8988T (cell line): ENCODE measurements at regions not wholly inside any gene's neighbourhood (a gene's known extent, or its start where the extent isn't known, plus 50 kb on each side); places are given as distances from the start of the nearest gene placed in this dataset.
"Not testable (repeated sequence)": the region's sequence is repeated elsewhere in the genome, so short reads cannot be mapped to it uniquely, and the experiment has no call there.

ENCODE experiments used
- DNase-seq: peaks from one replicate; pipeline ENCODE4 v3.0.0; 2011

DNA sequence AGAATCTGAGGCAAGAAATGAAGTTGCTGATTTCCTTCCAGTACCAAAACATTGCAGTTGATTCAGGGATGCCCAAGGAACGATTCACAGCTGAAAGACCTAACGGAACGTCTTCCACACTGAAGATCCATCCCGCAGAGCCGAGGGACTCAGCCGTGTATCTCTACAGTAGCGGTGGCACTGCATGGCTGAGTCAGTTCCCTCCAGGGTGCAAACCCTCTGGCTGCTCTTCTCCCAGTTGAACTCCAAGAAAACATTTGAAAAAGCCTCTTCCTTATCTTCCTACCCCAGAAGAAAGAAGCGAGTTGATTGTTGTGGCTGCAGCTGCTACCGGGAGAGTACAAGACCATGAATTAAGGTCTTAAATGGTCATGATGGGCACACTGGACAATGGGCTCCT, 147.1 kb upstream of the PRSS1 start:
- no peak for DNase-seq

DNA sequence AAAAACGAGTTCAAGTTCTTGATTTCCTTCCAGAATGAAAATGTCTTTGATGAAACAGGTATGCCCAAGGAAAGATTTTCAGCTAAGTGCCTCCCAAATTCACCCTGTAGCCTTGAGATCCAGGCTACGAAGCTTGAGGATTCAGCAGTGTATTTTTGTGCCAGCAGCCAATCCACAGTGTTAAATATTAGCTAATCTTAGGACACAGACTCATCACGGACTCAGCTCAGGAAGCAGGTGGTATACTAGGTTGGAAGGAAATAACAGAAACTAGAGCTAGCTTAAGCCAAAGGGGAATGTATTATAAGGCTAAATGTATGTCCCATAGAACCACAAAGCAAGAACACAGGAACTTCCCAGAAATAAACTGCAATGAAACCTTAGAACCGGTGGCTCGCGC, 151.0 kb upstream of the PRSS1 start:
- no peak for DNase-seq

DNA sequence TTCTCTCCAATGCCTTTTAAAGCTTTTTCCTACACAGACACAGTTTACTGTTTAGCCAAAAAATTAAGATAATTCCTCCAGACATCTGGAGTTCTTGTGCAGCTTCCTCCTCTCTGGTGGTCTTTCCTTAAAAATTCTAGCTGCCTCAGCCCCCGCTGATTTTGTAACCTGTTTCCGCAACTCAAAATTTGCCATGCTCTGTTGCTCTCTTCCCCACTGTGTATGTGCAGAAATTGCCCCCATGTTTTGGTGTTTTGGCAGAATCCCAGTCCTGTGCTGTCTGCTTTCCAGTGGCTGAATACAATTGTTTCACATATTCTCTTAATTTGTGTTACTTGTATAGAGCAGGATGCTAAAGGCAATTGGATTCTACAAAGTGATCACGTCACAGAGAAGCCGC, 151.7 kb upstream of the PRSS1 start:
- no peak for DNase-seq

DNA sequence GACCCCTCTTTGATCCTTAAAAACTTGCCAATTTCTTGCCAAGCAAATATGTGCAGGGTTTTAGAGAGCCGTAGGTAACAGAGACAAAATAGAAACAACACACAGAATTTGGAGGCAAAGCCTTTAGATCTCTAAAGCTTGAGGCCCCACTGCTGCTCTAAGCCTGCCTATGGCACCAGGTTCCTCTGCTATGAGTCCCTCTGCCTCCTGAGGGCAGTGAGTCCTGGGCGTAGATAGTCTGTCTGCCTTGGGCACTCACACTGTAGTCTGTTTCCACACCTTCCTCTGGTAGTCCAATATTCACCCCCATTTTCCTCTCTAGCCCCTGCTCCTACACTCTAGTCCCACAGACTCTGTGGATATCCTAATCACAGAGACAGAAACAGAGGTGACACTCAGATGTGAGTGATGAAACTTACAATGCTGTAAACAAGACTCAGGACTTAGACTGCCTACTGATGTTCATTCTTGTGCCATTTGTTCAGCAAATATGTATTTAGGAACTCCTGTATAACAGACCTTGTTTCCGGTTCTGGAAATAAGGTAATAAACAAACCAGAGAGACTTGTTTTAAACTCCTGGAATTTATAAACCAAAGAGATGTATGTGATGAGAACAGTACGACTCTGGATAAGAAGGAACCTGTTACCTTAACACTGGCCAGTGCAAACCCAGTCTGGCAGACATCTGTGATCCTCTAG, 153.3 kb upstream of the PRSS1 start:
- DNase-seq, result no peak

DNA sequence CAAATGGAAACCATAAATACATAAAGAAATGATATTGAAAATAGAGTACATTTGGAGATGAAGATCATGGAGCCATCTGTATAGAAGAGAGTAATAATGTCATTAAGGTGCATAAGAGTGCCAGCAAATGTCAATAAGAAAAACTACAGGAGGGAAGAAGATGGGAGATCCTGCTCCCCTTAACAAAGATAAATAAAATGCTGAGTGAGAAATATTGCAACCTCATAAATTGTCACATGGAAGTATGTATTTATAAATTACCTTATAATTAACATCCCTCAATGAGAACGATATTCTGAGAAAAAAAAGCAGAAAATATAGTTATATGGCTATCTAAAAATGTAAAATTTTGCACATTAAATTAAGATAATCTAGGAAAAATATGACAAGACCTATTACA, 155.2 kb upstream of the PRSS1 start:
- no peak for DNase-seq

DNA sequence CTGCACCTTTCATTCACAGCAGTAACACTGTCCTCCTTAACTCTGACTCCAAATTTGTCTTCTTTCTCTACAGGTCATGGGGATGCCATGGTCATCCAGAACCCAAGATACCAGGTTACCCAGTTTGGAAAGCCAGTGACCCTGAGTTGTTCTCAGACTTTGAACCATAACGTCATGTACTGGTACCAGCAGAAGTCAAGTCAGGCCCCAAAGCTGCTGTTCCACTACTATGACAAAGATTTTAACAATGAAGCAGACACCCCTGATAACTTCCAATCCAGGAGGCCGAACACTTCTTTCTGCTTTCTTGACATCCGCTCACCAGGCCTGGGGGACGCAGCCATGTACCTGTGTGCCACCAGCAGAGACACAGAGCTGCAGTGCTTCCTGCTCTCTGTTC, 156.2 kb upstream of the PRSS1 start:
- no peak for DNase-seq

DNA sequence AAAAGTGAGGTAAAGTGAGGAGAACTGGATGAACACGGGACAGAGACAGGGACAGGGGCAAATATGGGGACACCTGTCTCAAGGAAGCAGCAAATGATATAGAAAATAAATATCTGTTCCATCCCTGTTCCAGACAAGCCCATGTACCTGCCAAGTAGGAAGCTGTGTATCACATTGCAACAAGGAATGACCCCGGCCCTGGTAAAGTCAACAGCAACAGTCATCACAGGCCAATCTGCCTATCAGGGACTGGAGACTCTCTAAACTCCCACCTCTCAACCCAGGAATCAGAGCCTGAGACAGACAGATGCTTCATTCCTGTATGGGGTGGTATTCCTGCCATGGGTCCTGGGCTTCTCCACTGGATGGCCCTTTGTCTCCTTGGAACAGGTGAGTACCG, 156.6 kb upstream of the PRSS1 start:
- DNase-seq, result no peak

DNA sequence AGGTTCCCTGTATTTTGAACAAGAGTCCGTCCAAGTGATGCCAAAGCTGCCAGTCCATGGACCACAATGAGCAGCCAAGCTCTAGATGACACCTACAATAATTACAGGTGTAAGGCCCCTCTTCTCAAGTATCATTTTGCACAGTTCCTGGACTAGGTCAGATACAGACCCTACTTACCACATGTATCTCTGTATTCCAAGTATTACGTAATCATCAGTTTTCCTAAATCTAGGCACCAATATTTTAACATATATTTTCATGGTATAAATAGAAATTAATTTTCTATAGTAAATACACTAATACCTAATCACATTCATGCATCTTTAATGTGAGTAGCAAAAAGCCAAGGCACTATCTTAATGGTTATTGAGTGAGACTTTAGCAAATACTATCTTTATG, 157.0 kb upstream of the PRSS1 start:
- DNase-seq, result no peak

DNA sequence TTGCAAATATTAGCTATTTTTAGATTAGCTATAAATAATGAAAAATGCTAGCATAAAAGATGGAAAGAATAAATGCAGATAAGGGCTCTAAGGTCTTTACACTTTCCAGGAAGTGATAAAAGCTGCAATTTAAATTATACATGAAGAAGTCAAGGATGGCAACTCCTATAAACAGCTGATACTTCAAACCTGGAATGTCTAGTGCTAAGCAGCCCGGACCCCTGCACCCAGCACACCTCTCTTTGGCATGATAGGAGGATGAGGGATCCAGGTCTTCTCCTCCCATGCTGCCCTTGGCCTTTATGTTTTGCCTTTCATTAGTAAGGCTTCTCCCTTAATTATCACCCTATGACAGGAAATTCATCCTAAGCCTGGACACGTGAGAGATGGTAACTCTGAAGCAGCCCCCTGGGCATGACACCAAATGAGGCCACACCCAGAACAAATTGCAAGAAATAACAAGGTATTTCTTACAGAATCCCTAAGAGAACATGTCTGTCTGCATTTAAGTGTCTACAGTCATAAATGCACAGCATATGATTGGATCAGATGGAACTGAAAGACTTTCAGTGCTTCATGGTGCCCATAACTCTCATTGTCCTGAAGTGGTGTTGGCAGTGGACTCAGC, 158.3 kb upstream of the PRSS1 start:
- no peak for DNase-seq

DNA sequence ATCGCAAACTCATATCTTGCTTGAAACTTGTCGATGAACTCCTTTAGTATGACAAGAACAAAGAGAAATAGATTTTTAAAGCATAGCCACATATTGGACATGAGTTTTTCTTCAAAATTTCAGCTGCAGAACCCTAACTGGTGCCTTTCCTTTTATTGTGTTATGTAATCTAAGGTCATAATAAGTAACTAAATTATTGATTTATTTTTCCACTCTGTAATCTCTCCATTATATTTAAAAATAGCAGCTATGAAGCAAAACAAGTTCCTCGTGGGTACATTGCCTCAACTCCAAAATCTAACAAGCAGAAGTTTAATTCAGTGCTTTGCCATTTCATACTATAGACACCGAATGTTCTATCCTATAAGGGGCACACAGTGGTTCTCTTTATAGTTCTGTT, 159.2 kb upstream of the PRSS1 start:
- no peak for DNase-seq

DNA sequence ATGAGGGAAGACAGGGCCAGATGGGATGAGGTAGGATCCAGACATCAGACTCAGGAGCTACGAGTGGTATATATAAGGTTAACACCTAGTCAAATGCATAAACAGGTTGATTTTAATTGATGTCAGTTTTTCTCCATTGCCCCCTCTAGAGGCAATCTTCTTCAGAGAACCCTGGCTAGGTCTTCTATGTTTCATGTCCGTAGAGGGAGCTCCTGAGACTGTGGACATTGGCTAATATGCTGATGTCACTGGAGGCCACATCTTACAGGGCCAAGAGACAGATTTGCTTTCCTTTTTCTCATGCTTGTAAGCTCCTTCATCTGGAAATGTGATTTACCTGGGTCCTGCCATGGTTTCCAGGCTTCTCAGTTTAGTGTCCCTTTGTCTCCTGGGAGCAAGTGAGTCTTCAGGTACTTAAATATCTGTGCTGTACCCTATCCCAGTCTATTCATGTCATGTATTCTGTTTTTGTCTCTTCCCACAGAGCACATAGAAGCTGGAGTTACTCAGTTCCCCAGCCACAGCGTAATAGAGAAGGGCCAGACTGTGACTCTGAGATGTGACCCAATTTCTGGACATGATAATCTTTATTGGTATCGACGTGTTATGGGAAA, 161.6 kb upstream of the PRSS1 start:
- peak; percentile 15 for DNase-seq

DNA sequence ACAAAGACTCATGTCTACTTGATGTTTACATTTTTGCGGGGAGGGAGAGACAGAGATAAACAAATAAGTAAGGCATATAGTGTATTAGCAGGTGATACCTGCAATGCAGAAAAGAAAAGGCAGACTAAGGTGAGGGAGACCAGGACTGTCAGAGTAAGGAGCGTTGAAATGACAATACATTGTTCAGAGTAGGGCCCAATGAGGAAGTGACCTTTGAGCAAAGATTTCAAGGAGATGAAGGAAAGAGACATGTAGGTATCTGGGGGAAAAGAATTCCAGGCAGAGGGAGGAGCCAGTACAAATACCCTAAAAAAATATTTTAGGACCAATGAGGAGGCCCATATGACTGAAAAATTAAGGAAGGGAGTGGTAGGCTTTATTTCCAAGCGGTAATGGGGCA, 162.7 kb upstream of the PRSS1 start:
- DNase-seq, result no peak

DNA sequence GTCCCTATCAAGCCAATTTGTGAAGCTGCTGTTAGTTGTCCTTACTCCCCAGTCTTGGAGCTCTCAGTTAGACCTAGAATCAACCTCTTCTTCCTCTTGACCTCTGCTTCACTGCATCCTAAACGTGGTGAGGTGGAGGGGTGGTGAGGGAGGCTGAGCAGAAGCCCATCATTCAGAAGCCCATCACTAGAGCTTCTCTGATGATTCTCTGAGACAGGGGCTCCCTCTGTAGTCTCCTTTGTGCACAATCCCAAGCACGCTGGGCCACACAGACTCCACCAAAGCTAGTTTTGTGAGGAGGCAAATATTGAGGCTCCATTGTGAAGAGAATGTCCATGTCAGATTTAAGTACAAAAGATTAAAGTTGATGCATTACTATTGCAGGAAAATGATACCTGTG, 163.8 kb upstream of the PRSS1 start:
- no peak for DNase-seq

DNA sequence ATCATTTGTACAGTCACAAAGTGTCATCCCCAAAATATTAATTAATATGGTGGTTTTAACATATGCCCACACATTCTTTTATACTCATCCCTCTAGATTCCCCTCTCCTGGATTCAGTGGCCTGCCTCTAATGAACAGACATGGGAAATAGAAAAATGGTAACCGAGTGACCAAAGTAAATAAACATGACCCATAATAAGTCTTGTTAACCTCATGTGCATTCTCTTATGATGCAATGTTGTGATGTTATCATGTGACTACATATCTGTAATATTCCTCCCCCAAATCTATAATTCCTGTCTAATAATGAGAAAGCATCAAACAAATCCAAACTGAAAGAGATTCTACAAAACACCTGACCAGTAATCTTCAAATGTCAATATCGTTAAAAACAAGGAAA, 164.5 kb upstream of the PRSS1 start:
- no peak for DNase-seq

DNA sequence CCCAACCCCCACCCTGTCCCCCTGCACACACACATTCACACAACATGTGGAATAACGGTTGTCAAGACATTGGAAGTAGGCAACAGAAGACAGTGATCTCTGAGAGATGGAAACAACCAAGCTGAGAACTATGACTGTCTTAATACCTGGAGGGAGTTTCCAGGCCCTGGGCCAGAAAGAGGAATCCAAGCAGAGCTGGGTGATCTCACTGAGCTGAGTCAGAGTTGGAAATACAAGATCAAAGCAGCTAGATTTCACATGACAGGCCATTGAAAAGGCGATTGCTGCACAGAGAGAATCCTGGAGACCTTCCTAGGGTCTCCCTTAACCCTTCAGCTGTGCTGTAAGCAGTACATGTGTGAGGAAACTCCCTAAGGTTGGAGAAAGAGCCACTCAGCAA, 165.8 kb upstream of the PRSS1 start:
- peak; percentile 16 for DNase-seq

DNA sequence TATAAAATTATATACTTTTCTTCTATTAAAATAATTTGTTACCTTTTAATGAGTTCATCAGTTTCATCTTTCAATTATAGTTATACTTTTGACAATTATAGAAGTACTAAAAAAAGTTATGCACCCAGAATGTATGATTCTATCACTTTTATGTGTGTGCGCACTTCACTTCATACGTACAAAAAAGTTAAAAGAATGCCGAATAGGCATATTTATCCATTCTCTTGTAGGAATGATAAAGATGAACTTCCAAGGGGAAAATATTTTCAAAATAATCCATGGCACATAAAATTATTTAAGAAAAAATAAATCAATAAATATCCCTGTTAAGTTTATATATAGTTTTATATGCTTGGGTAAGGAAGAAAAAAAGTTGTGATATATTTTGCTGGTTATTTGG, 166.9 kb upstream of the PRSS1 start:
- DNase-seq, result no peak

DNA sequence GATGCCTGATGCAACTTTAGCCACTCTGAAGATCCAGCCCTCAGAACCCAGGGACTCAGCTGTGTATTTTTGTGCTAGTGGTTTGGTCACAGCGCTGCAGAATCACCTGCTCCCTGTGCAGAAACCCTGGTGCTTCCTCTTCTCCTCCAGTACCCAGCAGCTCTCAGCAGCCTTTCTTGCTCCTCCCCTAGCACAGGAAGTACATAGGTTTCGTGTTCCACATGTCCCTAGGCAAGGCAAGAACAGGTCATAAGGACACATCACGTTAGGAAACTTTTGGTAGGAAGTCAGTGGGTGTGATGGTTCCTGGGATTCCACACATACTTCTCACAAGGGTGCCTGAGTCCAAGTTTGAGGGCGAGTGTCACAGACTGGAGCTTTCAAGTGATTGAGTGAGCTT, 167.9 kb upstream of the PRSS1 start:
- DNase-seq, result no peak

DNA sequence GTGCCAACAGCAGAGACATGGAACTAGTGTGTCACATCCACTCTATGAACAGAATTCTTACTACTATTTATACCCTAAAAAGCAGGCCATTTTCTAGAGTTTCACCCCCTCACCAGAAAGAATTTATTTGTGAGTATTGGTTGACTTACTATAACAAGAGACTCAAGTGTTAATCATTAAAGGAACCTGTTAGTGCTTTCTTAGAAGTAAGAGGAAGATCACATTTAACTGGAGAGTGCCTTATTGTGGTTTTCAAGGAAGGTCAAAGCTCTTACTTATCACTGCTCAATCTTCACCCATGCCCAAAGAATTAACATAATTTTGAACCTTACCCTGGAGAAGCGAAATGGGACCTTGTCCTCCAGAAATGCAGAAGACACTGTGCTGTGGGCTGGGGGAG, 169.3 kb upstream of the PRSS1 start:
- DNase-seq, result no peak

DNA sequence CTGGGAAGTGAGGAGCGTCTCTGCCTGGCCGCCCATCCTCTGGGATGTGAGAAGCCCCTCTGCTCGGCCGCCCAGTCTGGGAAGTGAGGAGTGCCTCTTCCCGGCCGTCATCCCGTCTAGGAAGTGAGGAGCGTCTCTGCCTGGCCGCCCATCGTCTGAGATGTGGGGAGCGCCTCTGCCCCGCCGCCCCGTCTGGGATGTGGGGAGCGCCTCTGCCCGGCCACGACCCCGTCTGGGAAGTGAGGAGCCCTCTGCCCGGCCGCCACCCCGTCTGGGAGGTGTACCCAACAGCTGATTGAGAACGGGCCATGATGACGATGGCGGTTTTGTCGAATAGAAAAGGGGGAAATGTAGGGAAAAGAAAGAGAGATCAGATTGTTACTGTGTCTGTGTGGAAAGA, 173.9 kb upstream of the PRSS1 start:
- DNase-seq, result not testable (repeated sequence)

DNA sequence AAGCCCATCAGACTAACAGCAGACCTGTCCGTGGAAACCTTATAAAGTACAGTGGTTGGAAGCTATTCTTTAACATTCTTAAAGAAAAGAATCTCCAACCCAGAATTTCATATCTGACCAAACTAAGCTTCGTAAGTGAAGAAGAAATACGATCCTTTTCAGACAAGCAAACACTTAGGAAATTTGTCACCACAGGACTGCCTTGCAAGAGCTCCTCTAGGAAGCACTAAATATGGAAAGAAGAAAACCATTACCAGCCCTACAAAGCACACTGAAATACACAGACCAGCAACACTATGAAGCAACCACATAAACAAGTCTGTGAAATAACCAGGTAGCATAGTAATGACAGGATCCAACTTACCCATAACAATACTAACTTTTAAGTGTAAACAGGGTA, 177.7 kb upstream of the PRSS1 start:
- DNase-seq, result no peak

DNA sequence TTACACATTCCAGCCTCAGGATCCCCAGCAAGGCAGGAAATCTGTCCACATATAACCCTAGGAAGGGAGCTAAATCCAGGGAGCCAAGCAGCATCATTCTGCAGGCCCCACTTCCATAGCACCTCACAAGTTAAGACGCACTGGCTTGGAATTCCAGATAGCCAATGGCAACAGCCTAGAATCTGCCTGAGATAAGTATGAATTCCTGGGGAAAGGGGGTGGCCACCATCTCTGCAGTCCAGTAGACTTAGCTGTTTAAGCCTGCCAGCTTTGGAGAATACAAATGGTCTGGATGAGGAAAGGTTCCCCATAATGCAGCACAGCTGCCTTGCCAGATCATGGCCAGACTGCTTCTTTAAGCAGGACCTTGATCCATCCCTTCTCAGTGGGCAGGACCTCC, 179.4 kb upstream of the PRSS1 start:
- no peak for DNase-seq

DNA sequence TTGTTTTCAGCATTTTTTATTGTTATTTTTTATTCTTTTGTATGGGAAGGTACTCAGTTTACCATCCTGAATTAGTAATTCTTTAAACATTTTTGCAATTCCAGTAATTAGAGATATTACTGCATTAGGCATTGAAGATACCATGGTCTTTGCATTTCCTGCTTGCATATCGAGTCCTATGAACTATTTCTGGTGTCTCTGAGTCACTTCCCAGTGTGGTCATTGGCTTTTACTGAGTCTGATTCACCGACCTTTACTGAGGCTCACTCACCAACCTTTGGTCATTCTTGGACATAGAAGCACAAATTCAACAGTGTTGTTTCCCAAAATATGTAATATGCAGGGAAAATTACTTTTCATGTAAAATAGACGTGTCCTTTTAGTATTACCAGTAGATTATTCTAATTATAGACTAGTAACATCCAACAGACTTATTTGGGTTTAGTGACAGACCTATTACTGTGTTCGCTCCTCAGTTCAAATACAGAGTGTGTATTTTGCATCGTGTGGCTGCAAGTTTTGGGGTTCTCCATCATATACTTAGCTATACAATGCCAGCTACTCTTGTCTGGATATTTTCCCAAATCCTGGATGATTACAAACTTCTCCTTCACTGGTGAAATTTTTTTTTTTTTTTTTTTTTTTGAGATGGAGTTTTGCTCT, 180.7 kb upstream of the PRSS1 start:
- peak; percentile 33 for DNase-seq

DNA sequence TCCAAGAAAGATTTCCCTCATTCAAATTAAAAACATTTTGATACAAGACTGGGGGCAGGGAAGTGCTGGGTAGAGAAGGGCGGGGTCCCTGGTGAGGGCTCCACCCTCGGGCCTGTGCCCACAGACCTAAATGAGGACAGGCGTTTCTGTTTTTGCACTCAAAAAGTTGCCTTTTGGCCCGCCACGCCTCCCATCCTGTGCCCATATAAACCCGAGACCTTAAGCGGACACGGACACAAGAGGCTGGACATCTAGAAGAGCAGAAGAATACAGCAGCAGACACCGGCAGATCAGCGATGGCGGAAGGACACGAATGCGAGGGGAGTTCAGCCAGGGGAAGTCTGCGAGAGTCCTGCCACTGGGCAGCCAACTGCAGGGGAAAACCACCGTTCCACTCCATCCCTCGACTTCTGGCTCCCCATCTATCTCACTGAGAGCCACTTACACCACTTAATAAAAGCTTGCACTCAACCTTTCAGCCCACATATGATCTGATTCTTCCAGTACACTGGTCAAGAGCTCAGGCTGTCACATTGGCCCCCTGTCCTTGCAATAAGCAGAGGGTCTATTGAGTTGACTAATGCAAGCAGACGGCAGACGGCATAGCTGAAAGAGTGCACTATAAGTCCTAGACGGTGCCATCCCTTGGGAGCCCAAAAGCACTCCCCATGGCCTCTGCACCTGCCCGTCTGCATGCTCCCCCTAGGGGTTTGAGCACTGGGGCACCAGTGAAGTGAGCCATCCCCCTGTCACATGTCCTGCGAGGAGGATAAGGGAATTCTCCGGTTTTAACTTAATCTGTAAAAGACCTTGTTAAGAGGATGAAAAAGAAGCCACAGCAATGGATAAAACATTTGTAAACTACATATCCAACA, 181.8 kb upstream of the PRSS1 start:
- DNase-seq, result no peak
